Amygdala (tissue), 56 donors: ENCODE measurements at regions not wholly inside any gene's neighbourhood (a gene's known extent, or its start where the extent isn't known, plus 50 kb on each side); places are given as distances from the start of the nearest gene placed in this dataset.
A peak's percentile ranks its signal among the peaks of the same experiment; 100 is the strongest.

ENCODE experiments used
- DNase-seq, 56 donors: peaks; one replicate each; lab custom pipeline; 2025; lab: John Stamatoyannopoulos, UW

GRCh38 chr13:104799152-104799551 lies 1732.9 kb upstream of the SLC10A2 start:
- no peak for DNase-seq

GRCh38 chr13:104798486-104798885 lies 1732.3 kb upstream of the SLC10A2 start:
- DNase-seq, result no peak

- no peak for DNase-seq
These were observed 1730.4 kb upstream of the SLC10A2 start for GRCh38 chr13:104796581-104796980.

- no peak for DNase-seq
These were observed 1719.7 kb upstream of the SLC10A2 start for GRCh38 chr13:104785952-104786351.

GRCh38 chr13:104784891-104785290 lies 1718.7 kb upstream of the SLC10A2 start:
- no peak for DNase-seq

- no peak for DNase-seq
These were observed 1716.5 kb upstream of the SLC10A2 start for GRCh38 chr13:104782741-104783140.

GRCh38 chr13:104779311-104779993 lies 1713.2 kb upstream of the SLC10A2 start:
- no peak for DNase-seq

- DNase-seq, result peak in 1 of 56 donors; percentile 5
These were observed 1707.6 kb upstream of the SLC10A2 start for GRCh38 chr13:104773775-104774174.

- DNase-seq, result no peak
These were observed 1703.3 kb upstream of the SLC10A2 start for GRCh38 chr13:104769545-104769944.

GRCh38 chr13:104766319-104766718 lies 1700.1 kb upstream of the SLC10A2 start:
- no peak for DNase-seq

- DNase-seq, result no peak
These were observed 1698.4 kb upstream of the SLC10A2 start for GRCh38 chr13:104764600-104764999.

- DNase-seq, result no peak
These were observed 1692.9 kb upstream of the SLC10A2 start for GRCh38 chr13:104759069-104759468.

- DNase-seq, result no peak
These were observed 1691.5 kb upstream of the SLC10A2 start for GRCh38 chr13:104757712-104758111.

GRCh38 chr13:104750377-104750776 lies 1684.2 kb upstream of the SLC10A2 start:
- DNase-seq, result no peak

- DNase-seq, result no peak
These were observed 1674.5 kb upstream of the SLC10A2 start for GRCh38 chr13:104740641-104741222.

- DNase-seq, result peak in 2 of 56 donors; percentile 0 to 3
These were observed 1671.5 kb upstream of the SLC10A2 start for GRCh38 chr13:104737713-104738112.

- DNase-seq, result no peak
These were observed 1667.2 kb upstream of the SLC10A2 start for GRCh38 chr13:104733427-104733826.

GRCh38 chr13:104715111-104715510 lies 1648.9 kb upstream of the SLC10A2 start:
- no peak for DNase-seq

GRCh38 chr13:104705031-104705750 lies 1639.0 kb upstream of the SLC10A2 start:
- DNase-seq, result no peak

GRCh38 chr13:104701591-104701990 lies 1635.4 kb upstream of the SLC10A2 start:
- no peak for DNase-seq

GRCh38 chr13:104694397-104694796 lies 1628.2 kb upstream of the SLC10A2 start:
- DNase-seq, result no peak

GRCh38 chr13:104693126-104693525 lies 1626.9 kb upstream of the SLC10A2 start:
- no peak for DNase-seq
